ENCODE measurements at regions not wholly inside any gene's neighbourhood (a gene's known extent, or its start where the extent isn't known, plus 50 kb on each side); places are given as distances from the start of the nearest gene placed in this dataset.
"Not testable (repeated sequence)": the region's sequence is repeated elsewhere in the genome, so short reads cannot be mapped to it uniquely, and the experiment has no call there.

DNA sequence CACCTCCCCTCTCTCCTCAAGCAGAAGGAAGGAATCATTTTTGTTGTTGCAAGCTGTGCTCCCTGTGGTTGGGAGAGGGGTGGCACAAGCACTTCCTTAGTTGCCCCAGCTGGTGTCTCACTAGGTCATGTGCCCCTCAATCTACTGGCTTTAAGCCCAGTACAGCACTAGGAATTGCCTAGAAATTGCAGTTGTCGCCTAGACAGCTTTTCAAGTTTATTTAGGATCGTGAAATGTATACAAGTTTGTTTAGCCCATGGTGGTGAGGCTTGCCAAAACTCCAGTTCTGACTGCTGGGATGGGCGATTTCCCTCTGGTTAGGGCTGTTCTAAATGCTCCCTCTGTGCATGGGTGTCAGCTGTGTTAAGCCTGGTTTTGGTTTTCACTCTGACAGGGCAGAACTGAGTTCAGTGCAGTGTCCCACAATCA, 126.8 kb upstream of the ZNF644 start:
- no peak for DNase-seq (ENCODE audit: low read depth)

DNA sequence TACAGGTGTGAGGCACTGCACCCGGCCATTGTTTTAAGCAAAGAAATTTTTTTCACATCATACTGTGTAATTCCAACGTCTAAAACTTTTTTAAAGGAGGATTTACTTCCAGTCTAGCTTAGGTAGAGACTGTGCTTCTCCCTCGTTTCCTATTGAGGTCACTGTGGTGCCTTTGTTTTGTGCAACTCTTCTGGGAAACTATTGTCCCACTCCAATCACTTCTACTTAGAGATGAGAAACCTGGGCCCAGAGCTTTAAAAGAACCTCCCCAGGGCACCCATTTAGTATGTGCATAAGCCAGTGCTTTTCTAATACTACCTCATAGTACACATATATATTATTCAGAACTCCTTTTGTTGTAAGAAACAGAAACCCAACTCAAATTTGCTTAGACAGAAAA, 120.0 kb upstream of the ZNF644 start:
- DNase-seq (ENCODE audit: low read depth), result no peak

DNA sequence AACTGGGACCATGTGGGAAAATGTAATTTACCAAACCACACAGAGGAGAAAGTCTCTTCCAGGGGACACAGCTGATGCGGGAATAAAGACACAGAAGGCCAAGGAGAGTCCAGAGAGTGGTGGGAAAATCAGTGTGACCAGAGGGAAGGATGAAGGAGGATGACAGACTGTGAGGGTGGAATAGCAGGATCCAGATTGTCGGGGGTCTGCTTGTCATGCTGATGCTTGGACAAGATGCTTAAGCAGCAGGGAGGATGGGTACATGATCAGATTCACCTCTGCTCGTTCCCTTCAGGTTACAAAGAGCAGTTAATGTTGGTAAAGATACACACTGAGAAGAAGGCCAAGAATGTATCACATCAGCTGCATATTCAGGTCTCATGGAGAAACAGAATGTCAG, 117.1 kb upstream of the ZNF644 start:
- no peak for DNase-seq (ENCODE audit: low read depth)

DNA sequence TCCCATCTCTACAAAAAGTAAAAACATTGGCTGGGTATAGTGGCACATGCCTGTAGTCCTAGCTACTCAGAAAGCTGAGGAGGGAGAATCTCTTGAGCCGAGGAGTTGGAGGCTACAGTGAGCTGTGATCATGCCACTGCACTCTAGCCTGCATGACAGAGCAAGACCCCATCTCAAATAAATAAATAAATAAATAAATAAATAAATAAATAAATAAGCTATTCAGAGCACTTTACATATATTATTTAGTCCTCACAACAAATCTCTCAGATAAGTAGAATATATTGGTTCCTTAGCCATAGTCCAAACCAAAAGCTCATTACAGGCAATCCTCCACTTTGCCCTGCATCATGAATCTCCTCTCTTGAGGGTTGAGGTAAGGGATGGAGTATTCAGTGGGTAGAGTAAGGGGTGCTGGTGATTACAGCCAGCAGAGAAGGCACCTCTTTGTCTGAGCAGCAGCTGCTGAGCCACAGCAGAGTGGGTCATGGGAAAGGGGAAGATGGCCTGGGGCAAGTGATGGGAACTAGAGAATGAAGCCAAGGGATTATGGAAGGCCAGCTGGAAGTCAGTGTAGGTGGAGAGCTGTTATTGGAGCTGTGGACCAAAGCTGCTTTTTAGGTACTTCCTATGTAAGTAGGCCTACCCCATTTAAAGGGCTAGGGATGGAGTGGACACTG, 115.5 kb upstream of the ZNF644 start:
- no peak for DNase-seq (ENCODE audit: low read depth)

DNA sequence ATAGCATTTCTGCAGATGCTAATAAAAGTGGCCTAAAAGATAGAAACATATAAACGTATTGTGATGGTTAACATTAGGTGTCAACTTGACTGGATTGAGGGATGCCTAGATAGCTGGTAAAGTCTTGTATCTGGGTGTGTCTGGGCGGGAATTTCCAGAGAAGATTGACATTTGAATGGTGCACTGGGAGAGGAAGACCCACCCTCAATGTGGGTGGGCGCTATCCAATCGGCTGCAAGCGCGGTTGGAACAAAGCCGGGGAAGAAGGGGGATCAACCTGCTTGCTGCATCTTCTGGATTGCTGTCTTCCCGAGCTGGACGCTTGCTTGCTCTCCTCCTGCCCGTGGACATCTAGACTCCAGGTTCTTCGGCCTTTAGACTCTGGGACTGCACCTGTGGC, 114.0 kb upstream of the ZNF644 start:
- no peak for DNase-seq (ENCODE audit: low read depth)

DNA sequence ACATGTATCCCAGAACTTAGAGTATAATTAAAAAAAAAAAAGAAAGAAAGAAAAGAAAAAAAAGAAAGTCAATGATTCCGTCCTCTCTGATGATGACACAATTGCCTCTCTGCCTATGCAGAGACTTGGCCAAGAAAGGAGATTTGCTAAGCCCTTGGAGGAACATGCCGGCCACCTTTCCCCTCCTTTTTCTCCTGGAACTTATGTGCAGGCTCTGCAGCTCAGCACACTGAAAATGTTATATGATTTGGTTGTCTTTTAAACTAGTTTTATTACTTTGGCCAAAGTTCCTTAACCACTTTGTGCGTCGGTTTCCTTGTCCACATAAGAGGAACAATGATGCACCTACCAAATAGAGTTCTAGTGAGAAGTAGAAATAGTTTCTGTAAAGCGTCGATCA, 111.4 kb upstream of the ZNF644 start:
- no peak for DNase-seq (ENCODE audit: low read depth)

DNA sequence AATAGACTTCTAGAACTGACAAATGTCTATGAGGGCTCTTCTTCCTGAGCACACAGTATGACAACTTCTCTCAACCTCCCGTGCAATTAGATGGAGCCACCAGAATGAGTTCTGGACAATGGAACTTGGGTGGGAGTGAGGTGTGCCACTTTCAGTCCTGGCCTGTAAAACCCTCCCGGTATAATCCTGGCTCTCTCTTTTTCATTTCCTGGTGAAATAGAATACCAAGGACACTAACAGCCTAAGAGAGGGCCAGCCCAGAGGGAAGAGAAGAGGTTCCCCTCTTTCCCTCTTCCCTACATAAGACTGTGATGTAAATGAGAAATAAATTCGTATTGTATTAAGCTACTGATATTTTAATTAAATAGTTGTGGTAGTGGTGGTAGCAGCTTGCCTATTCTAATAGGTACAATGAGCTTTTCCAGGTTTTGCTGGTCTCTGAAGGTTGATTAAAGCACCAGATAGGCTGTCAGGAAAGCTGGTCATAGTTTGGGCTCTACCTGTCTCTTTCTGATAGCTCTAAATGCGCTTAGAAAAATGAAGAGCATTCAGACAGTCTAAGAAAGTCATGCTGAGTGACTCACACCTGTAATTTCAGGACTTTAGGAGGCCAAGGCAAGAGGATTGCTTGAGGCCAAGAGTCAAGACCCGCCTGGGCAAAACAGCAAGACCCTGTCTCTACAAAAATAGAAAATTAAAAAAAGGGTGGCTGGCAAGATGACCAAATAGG, 108.6 kb upstream of the ZNF644 start:
- DNase-seq (ENCODE audit: low read depth), result no peak

DNA sequence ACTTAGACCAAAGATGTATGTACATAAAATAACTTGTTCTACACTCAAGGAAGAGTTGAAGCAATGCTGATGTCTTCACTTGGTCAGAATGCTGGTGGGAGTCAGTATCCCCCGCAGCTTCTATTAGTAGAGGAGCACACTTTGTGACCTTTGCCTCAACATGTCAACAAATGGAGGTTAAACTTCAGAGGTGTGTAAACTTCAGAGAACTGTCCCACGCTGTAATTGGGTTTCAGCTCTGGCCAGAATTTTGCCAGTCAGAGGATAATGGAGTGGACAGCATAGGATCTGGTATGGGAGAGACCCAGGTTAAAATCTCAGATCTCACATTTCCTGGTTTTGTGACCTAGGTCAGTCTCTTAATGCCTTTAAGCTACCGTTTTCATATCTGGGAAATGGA, 107.6 kb upstream of the ZNF644 start:
- DNase-seq (ENCODE audit: low read depth), result no peak

DNA sequence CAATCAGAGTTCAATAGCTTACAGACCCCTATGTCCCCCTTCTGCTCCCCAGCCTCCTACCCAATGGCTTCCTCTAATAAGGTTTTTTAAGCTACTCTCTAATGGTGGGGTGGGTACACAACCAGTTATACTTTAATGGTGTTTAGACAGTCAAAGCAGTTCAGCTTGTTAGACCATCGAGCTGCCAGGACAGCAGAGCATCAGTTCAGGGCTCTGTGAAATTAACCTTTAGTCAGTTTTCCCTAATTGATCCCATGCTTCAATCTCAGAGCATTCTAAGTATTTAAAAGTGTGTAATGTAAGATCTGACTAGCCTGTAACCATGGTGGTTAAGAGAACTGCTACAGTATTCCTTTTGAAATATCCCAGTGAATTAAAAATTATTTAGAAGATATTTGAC, 107.2 kb upstream of the ZNF644 start:
- DNase-seq (ENCODE audit: low read depth), result no peak

DNA sequence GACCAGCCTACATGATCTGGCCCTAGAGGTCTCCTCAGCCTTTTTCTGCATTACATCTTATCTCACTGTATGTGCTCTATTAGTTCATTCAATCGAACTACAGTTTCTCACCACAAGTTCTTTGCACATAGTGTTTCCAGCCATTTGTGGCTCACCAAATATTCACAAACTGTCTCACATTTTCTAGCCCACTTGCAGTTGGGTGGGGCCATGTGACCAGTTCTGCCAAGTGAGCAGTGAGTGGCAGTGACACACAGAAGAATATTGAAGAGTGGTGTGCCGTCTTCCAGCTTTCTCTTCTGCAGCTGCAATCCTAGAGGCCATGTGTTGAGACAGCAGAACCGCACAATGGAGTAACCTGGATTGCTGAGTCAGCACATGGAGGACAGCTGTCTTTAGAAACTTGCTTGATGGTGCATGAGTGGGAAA, 103.2 kb upstream of the ZNF644 start:
- DNase-seq (ENCODE audit: low read depth), result no peak

DNA sequence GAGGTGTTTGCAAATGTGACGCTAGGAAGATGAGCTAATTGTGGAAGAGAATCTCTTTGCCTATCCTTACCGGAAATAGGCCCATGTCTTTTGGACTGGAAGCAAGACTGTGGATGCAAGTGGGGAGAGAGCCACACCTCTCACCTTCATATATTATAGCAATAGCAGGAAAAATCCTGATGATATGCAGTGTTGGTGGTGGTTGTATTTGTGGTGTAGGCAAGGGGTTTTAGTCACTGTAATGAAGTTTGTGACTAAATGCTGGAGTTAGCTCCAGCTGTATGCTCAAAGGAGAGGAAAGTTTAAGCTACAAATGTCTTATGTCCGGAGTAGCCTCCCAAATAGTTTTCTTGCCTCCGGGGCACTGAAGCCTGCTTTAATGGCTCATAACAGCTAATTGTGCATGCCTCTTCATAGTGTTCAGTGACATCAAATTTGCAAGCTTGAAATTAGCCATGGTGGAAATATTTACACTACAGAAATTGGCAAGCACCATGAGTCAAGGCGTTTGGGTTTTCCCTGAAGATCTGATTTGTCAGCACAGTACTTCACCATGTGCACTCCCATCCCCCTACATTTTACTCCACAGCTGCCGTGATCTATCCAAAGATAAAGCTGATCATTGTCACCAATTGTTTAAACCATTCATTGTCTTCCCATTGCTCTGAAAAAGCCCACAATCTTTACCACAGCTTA, 102.6 kb upstream of the ZNF644 start:
- DNase-seq (ENCODE audit: low read depth), result no peak

DNA sequence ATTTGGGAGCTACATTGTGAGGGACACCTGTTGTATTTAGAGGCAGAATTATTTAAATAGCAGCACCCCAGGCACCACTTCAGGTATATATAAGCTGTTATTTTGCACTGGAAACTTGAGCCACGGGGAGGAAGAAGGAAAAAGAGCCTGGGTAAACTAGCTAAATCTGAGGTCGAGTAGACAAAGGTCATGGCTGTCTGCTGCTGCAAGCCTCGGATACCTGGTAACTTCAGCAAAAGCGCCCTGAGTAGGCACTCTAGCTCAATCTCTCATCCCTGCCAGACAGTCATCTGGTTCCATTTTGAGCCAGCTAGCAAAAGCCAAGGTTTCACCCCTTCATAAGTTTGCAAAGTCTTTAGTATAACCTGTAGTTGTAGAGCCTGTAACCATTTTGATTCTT, 101.9 kb upstream of the ZNF644 start:
- DNase-seq (ENCODE audit: low read depth), result no peak

DNA sequence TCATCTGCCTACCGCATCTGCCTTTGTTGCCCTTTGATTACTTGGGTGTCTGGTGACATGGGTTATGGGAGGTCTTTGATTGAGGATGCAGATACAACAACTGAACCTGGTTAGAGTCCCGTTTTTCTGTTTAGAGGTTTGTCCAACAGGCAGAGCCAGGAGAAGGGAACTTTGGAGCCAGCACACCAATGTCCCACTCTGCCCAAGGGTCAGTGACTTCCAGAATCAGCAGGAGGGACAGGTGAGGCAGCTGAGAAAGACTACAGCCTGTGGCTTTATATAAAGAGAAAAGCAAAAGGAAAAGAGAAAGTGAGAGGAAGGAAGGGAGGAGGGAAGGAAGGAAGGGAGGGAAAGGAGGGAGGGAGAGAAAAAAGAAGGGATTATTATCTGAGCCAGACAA, 101.5 kb upstream of the ZNF644 start:
- no peak for DNase-seq (ENCODE audit: low read depth)

DNA sequence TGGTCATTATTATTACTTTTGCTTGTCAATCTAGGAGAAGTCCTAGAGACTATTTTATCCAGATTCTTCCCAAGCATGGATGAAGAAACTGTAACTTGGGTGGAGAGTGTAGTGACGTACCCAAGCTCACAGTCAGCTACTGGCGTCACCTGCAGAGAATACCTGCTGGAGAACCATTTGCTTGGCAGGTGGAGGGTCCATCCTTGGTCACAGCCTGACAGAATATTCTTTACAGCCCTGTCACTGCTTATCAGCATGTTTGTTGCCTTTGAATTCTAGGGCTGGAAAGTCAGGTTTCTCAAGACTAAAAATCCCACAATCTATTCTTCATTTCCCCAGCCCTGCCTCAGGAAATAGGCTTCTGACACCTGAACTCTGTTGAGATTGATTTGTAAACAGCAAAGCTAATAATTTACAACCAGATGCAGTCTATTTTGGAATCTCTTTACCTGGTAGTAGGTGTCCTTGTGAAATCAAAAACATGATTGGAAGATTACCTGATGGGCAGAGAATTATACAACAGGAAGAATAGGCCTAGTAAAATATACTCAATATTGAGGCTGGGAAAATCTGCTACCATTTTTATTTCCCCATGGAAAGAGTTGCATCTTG, 100.4 kb upstream of the ZNF644 start:
- DNase-seq (ENCODE audit: low read depth), result no peak

DNA sequence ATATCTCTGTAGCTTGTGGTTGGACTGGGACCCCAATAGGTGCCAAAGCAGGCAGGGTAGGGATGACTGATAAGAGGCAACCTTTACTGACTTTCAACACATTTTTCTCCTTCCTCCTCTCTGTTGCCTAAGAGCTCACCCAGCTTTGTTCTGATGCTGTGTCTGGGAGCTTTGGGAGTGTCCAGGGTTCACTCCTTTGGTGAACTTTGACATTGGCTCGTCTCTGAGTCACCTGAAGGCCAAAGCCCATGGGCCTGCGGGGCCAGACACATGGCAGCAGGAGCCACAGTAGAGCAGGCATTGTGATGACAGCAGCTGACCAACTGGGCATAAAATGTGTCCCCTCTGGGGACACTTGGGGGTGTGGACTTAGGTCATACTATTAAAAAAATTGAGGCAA, 99.5 kb upstream of the ZNF644 start:
- no peak for DNase-seq (ENCODE audit: low read depth)

DNA sequence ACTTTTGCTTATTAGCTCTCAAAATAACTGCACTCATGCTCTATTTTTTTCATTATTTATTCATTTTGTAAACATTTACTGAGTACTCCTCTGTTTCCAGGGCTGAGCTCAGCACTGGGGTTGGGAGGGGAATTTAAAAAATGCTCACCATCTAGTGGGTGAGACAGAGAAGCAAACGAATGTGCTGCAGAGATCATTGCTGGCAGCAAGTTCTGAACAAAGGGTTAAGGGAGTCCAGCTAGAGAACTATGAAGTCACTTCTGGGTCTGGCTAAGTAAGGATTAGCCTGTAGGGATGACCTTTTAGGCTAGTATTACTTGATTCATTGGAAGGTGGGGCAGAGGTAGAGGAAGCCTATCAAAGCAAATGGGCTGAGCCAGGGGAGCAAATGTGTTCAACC, 99.1 kb upstream of the ZNF644 start:
- no peak for DNase-seq (ENCODE audit: low read depth)

DNA sequence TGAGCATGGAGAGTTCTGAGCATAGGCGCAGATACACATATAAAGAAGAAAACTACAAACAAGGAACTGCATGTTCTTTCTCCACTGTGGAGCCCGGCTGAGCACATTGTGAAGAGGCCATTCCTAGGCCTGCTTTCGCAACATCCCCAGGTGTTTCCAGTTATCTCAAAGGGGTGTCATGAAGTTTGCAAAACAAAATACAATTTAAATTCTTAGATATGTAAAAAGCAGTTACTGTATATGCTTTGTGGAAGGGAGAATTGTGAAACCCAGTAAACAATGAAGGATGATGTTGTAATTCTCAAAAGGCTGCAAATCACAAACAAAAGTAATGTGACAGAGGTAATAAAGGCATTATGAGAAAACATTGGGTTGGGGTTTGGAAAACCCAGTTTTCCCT, 98.6 kb upstream of the ZNF644 start:
- no peak for DNase-seq (ENCODE audit: low read depth)

DNA sequence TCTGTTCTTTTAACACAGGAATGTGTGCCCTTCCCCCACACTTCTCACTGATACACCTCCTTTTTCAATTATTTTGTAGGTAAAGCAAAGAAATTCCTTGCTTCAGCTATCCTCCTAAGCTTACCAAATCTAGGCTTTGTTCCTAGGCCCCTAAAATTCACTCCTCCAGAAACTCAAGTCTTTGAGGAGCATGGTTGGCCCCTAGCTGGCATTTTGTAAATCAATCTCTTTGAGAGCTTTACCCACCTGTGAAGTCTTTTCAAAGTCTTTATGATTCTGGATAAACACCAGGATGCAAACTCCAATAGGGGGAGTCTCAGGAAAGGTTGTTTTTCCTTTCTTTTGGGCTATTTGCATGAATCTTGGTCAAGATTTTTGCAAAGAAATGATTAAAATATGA, 82.9 kb upstream of the ZNF644 start:
- DNase-seq (ENCODE audit: low read depth), result no peak

DNA sequence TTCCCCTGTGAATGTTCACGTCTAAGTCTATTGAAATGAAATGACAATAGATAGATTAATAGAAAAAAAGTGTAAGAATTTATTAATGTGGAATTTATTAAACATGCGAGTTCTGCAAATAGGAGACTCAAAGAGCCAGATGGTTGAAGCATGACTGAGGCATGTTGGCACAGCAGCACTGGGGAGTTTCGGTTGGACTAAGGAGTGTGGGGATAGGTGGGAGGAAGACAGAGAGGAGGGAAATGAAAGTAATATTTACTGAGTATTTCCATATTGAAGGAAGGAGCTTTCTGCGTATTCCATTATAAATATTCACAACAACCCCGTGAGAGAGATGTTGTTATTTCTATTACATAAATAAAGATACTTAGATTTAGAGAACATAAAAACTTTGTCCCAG, 79.5 kb upstream of the ZNF644 start:
- no peak for DNase-seq (ENCODE audit: low read depth)

DNA sequence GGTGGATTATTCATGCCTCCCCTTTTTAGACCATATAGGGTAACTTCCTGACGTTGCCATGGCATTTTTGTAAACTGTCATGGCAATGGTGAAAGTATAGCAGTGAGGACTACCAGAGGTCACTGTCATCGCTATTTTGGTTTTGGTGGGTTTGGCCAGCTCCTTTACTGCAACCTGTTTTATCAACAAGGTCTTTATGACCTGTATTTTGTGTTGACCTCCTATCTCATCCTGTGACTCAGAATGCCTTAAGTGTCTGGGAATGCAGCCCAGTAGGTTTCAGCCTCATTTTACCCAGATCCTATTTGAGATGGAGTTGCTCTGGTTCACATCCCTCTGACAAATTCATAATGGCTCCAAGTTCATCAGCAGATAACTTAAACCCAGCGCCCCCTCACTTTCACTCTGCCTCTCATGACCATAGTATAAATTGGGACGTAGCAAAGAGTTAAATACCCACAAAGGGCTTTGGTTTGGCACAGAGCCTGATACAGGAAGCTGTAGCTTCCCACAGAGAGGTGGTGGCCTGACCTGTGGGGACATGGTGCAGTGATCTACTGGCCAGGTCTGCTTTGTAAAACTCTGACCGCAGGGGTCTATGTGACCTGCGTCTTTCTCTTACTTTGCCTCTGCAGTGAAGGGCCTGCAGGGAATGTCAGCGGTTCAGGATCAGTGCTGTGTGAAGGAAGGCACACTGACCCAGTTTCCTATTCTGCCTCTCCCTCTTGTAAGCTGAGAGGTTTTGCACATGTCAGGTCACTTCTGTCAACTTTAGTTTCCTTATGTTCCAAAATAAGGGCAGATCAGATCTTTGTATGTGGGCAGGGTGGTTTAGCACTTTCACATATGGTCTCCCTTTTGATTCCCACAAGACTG, 78.1 kb upstream of the ZNF644 start:
- DNase-seq (ENCODE audit: low read depth), result no peak

DNA sequence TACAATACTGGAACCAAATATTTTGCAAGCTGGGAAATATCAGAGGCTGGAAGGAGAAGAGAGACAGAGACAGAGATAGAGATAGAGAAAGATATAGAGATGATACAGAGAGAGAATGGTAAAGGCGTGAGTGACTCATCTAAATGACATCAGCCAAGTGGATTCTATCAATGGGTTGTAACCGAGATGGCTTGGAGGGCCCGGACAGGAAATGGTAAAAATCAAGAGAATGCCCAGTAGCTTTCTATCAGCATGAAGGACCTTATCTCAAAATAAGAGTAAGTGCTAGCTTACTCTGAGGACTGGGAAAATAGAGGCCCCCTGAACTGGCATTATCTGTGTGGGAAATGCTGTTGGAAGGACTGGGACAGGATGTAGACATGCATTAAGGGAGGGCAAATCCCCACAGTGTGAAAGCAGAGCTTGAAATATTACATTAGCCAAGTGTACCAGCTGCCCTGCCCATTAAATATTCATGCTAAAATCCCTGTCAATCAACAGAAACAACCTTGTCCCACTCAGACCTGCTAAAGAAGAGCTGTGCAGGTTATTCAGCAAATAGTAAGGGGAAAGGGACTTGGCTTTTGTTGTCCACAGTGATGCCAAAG, 76.6 kb upstream of the ZNF644 start:
- no peak for DNase-seq (ENCODE audit: low read depth)

DNA sequence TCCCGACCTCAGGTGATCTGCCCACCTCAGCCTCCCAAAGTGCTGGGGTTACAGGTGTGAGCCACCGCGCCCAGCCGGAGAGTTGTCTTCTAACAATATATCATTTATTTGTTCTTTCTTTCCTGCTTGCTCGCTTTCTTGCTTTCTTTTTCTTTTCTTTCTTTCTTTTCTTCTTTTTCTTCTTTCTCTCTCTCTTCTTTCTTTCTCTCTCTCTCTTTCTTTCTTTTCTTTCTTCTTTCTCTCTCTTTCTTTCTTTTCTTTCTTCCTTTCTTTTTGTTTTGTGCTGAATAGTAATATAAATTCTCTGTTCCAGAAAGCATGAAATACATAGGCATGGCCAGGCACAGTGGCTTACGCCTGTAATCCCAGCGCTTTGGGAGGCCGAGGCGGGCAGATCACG, 73.5 kb upstream of the ZNF644 start:
- not testable (repeated sequence) for DNase-seq (ENCODE audit: low read depth)

All from GM04503 (cell line).